Hindlimb muscle (tissue), 1 donor: ENCODE measurements at regions not wholly inside any gene's neighbourhood (a gene's known extent, or its start where the extent isn't known, plus 50 kb on each side); places are given as distances from the start of the nearest gene placed in this dataset.

Experiments used
- DNase-seq: peaks from one replicate; pipeline ENCODE4 v3.0.0-alpha.2; 2013

GRCh38 chr6:164144316-164144715, 729.8 kb downstream of the QKI start:
- DNase-seq: no peak

- no peak for DNase-seq
These were observed 727.8 kb downstream of the QKI start for GRCh38 chr6:164142322-164142721.

- DNase-seq: no peak
These were observed 721.1 kb downstream of the QKI start for GRCh38 chr6:164135511-164136132.

GRCh38 chr6:164133095-164133494, 718.6 kb downstream of the QKI start:
- no peak for DNase-seq

DNA sequence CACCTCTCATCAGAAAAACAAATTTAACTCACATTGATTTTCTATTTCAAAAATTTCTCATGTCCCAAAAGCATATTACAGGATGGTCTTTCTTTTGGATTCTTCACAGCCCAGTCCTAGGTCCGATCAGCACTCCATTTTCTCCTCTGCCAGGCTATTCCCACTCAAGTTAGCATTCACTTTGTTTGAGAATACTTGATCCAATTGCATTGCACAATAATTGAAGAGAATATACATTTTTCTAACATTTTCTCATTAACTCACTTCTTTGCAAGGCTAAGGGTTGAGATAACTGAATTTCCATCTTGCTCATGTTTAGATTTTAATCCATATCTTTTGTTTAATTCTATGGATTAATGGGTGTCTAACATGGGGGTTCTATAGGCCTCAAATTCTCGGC, 716.1 kb downstream of the QKI start:
- no peak for DNase-seq

- no peak for DNase-seq
These were observed 715.6 kb downstream of the QKI start for GRCh38 chr6:164130151-164130550.

- no peak for DNase-seq
These were observed 714.7 kb downstream of the QKI start for GRCh38 chr6:164129218-164129617.

- no peak for DNase-seq
These were observed 713.6 kb downstream of the QKI start for GRCh38 chr6:164128101-164128500.

GRCh38 chr6:164124986-164125385, 710.5 kb downstream of the QKI start:
- DNase-seq: no peak

GRCh38 chr6:164124473-164124872, 710.0 kb downstream of the QKI start:
- no peak for DNase-seq

GRCh38 chr6:164122109-164122508, 707.6 kb downstream of the QKI start:
- no peak for DNase-seq

GRCh38 chr6:164121527-164121926, 707.0 kb downstream of the QKI start:
- DNase-seq: no peak

- no peak for DNase-seq
These were observed 700.1 kb downstream of the QKI start for GRCh38 chr6:164114651-164115050.

GRCh38 chr6:164114051-164114450, 699.5 kb downstream of the QKI start:
- no peak for DNase-seq

GRCh38 chr6:164113637-164114036, 699.1 kb downstream of the QKI start:
- DNase-seq: no peak

GRCh38 chr6:164109770-164110140, 695.2 kb downstream of the QKI start:
- DNase-seq: no peak

DNA sequence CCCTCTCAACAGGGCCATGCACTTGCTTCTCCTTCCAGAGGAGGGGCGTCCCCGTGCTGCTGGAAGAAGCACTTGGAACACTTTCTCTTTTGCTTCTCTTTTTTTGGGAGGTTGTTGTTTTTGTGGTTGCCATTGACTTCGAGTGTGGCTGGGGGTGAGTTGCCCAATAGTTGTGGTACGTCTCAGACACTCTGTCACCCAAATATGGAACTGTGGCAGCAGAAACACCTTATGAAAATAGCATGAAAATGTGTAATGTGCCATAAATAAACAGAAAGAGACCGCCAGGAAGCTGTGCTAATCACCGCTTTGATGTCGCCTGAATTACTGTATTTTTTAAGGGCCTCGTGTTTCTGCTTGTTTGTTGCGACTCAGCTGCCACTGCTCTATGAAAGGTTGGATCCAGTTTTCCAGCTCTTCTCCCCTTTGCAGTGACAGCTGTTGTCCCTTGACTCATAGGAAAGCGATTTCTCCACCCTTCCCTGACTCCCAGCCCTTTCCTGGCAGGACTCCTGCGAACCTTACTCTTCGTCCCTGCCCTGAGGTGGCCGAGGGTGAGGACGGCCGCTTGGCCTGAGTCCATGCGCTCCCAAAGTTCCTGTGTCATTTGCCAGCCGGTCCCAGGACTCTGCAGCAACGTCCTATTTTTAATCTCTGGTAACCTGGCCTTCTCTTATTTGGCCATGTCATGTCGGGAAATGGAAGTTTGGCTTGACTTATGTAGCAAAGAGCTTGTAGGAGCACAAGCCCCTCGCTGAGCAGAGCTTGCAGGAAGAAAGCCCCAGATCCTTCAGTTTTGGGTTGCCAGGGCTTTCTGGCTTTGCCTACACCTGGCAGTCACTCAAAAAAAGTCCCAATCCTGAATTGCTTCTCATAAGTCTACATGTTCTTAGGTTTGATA, 694.6 kb downstream of the QKI start:
- DNase-seq: peak; percentile 52

GRCh38 chr6:164108092-164108491, 693.6 kb downstream of the QKI start:
- DNase-seq: no peak

GRCh38 chr6:164107297-164107995, 692.9 kb downstream of the QKI start:
- DNase-seq: no peak

GRCh38 chr6:164106345-164106769, 691.8 kb downstream of the QKI start:
- no peak for DNase-seq

DNA sequence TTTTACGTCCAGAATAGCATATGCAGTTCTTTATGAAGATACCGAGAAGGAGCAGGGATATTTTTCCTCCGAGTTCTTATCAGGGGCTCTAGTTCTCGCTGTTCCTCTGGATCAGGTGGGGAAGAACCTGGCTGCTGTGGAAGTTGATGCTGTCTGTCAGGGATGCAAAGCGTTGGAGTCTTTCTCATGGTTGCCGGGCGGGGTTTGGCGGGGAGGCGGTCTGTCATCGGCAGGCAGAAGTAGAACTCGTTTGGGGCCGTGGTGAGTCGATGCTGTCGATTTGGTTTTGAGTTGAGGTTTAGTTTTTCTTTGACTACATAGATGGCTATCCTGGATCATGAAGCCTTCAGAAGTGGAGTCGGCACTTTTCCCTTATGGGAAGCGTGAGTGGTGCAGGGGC, 691.2 kb downstream of the QKI start:
- no peak for DNase-seq

DNA sequence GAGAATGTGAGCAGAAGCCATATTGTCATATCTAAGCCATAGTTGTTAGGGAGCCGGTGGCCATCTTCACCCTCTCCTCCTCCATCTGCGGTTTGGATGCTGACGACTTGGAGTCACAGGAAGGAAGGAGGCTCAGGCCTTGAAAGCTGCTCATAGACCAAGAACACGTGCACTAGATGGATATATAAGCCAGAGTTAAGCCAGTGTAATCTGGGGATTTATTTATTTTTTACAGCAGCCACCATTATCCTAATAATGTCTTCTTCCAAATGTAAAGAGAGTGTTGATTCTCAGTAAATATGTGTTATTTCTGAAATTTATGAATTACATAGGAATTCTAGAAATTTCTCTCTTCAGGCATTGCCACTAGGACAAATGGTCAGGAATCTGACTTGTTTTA, 689.9 kb downstream of the QKI start:
- no peak for DNase-seq

- no peak for DNase-seq
These were observed 688.2 kb downstream of the QKI start for GRCh38 chr6:164102693-164103092.

DNA sequence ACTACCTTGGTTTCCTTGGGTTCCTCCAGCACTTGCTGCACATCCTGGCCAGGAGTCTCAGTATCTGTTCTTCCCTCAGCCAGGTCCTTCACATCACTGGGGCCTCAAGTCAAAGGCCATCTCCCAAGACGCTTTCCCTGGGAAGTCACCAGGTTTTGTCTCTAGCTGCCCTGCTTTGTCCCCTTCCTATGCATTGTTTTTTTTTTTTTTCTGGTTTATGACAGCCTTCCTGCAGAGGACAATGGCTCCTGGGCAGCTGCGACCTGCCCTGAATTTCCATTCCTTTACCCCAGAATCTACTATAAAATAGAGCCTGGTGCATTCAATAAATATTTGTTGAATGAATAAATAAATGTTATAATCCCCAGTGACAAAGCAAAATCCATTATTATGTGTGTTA, 687.3 kb downstream of the QKI start:
- DNase-seq: no peak
